ENCODE measurements at regions not wholly inside any gene's neighbourhood (a gene's known extent, or its start where the extent isn't known, plus 50 kb on each side); places are given as distances from the start of the nearest gene placed in this dataset.

- DNase-seq, result no peak
Measured at GRCh38 chr21:22044431-22044830, 1046.2 kb downstream of the NCAM2 start.

DNA sequence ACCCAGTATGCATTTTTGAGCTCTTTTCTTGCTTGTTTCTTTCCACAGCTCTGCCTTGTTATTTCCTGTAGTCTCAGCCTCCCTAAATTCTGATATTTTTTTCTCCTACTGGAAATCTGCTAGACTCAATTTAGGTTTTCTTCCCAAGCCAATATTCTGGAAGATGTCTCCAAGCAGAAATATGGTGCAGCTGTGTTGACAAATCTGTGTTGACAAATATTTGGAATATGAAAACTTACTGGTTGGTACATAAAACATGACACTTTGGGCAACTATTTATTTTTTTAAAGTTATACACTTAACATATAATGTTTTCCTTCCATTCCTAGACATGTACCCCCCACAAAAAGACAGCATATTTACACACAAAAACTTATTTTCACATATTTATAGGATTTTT lies 1048.4 kb downstream of the NCAM2 start:
- DNase-seq, result no peak

GRCh38 chr21:22056904-22057303 lies 1058.7 kb downstream of the NCAM2 start:
- DNase-seq, result no peak

DNA sequence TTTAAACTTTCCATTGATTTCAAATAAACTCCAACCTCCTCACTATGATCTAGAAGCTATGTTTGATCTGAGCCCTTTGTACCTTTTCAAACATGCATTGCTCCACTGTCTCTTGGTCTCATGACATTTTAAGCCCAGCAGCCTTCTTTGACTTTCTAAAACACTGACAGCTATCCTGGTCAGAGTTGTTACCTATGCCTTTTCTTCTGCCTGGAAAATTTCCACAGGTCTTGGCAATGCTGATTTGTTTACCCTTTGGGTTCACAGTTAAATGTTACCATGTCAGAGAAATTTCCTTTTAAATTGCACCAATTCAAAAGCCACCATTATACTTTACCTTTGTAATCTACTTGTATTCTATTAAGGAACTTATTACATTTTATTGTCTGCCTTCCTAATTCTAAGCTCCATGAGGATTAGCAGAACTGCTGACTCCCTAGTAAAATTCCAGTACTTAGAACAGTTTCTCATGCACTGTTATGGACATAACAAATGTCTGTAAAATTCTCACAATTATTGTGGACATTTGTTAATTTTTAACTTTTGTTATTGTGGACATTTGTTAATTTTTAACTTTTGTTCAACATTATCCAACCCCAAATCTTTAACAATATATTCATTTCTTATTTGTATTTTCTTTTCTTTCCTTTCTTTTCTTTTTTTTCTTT lies 1064.4 kb downstream of the NCAM2 start:
- DNase-seq, result no peak

GRCh38 chr21:22063140-22063539 lies 1064.9 kb downstream of the NCAM2 start:
- DNase-seq, result no peak

- DNase-seq, result no peak
Measured at GRCh38 chr21:22076471-22076870, 1078.3 kb downstream of the NCAM2 start.

DNA sequence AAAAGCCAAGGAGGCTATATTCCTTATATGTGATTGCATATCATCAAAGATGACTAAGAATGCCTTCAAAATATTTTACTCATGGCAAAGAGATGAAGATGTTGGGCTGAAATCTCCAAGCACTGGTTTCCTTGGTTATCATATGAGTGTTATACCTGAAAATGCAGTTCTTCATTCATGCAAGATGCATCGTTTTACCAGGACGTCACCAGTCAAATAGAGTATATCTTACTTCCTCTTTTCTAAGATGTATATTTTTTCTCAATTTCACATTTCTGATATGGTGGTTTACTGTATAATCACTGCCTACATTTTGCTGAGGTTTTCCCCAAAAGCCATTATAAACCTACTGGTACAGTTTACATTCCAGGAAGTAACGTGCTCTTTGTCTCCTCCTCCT lies 1085.7 kb downstream of the NCAM2 start:
- no peak for DNase-seq

- no peak for DNase-seq
Measured at GRCh38 chr21:22096314-22096713, 1098.1 kb downstream of the NCAM2 start.

GRCh38 chr21:22106720-22107410 lies 1108.7 kb downstream of the NCAM2 start:
- no peak for DNase-seq

- no peak for DNase-seq
Measured at GRCh38 chr21:22115746-22116145, 1117.5 kb downstream of the NCAM2 start.

DNA sequence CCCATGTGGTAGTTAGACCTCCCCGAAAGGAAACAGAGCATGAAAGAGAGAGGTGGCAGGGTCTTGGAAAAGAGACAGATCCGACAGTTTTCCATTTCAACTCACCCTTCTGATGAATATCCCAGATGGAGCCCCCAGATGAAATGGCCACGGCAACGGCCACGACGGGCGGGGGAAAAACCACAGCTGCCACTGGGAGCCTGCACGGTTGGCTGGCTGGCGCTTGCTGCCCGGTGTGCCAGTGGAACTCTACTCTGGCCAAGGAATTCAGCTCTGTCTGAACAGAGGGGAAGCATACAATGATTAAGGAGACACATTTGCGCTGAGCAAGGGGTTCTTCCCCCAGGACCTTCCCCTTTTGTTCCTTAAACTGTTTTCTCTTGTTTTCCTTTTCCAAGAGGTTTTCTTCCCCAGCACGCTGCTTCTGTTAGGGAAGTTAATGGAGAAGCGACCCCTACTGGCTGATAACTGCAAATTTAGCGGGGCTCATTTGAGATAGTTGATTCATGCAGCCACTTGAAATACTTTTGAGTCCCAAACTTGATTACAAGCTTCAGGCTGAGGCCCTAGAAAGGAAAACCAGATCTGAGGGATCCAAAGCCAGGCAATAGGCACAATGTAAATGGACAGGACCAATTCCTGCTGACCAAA lies 1122.5 kb downstream of the NCAM2 start:
- DNase-seq, result no peak

- no peak for DNase-seq
Measured at GRCh38 chr21:22125581-22125980, 1127.4 kb downstream of the NCAM2 start.

DNA sequence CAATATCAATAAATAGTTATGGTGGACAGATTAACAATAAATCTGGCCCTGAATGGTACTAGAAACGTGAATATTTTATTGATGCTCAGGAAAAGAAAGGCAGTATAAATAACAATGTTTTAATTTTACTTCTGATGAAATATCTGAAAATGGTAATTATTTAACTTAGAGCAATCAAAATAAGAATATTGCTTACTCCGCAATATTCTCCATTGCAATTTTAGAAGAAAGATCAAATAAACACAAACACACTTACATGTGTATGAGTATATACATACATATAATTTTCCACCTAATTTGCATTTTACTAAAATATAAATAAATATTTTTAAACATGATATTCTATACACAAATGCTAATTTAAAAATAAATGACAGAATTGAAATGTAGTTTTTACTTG lies 1130.5 kb downstream of the NCAM2 start:
- no peak for DNase-seq

DNA sequence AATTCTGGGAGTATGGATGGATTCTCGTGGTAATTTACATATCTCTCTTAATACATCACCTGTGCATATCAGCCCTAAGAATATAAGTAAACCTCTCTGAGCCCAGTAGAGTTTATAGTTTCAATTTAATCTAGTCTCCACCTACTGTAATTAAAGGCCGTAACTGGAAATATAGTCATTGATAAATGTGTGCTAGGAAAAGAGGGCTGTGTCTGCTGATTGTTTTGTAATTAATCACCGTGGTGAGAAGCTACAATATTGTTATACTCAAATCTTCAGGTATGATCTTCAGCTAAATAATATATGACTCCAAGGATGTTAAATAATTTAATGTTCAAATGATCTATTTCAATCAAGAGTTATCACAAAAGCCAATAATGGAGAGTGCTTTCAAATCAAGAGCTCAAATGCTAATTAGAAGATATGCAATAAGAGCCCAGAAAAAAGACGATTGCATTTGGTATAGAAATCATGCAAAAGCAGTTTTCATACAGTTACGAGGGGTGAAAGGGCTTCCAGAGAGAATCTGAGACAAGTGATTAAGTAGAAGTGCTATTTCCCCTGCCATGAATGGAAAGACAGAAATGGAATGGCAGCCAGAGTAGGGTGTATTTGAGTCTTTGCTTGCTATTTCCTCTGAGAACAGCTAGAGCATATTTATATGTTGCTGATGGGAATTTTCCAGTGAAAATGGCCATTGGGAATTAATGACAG lies 1134.3 kb downstream of the NCAM2 start:
- DNase-seq, result no peak

GRCh38 chr21:22136740-22137139 lies 1138.5 kb downstream of the NCAM2 start:
- no peak for DNase-seq

GRCh38 chr21:22138297-22139016 lies 1140.2 kb downstream of the NCAM2 start:
- no peak for DNase-seq

DNA sequence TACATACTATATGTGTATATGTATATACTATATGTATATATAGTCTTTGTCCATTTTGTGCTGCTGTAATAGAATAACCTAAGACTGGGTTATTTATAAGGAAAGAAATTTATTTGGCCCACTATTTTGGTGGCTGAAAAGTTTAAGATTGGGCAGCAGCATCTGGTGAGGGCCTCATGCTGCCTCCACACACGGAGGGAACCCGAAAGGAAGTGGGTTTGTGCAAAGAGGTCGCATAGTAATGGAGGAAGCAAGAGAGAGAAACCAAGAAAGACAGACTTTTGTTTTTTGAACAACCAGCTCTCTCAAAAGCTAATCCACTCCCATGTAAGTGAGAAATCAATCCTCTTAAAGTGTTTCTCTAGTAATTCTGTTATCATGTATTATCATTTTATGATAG lies 1147.3 kb downstream of the NCAM2 start:
- DNase-seq, result no peak

DNA sequence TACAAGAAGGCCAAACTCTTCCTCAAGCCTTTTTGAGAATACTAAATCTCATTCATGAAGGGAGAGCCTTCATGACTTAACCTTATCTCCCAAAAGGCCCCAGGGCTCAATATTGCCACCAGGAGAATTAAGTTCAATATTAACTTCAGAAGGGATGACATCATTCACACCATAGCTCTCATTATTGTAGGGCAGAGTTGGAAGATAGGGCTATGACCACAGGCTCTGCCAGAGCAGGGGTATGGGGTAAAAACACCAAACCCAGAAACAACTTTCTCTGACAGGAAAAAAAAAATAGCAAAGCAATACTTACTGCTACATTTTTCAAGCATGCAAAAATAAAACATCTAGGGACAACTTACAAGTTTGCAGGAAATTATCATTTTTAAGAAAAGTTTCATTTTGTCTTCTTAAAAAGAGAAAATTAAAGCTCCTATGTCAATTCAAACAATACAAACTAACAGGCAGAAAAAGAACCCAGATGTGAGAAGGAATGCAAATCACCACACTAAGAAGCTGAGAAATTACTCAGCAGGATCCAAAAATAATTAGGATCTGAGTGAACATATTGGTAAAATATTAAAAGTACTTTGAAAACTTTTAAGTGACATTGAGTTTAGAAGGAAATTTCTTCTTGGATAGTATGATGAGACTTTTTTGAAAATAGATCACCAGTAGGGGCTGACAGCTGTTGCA lies 1156.5 kb downstream of the NCAM2 start:
- no peak for DNase-seq

DNA sequence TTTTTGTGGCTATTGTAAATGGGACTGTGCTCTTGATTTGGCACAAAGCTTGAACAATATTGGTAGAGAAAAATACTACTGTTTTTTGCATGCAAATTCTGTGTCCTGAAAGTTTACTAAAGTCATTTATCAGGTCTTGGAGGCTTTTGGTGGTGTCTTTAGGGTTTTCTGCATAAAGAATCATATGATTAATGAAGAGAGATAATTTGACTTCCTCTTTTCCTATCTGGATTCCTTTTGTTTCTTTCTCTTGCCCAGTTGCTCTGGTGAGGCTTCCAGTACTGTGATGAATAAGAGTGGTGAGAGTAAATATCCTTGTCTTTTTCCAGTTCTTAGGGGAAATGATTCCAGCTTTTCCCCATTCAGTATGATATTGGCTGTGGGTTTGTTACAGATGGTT lies 1166.7 kb downstream of the NCAM2 start:
- DNase-seq, result no peak

DNA sequence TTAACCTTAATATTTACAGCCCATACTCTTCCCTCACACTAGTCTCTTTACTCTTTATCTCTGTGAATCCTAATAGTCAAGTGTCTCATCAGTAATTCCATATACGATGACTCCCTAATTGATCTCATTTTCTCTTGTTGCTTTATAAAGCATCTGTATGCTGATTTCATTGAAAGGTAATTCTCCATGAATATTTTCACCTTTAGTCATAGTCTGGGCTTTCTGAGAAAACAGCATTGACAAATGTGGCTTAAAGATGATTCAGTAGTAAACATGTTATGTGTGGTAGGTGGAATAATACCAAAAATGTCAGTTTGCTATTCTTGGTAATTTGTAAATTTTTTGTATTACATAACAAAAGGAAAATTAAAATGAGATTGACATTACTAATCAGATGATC lies 1176.5 kb downstream of the NCAM2 start:
- DNase-seq, result no peak

GRCh38 chr21:22189278-22189677 lies 1191.1 kb downstream of the NCAM2 start:
- no peak for DNase-seq

GRCh38 chr21:22191581-22191980 lies 1193.4 kb downstream of the NCAM2 start:
- DNase-seq, result no peak
